ENCODE measurements at regions not wholly inside any gene's neighbourhood (a gene's known extent, or its start where the extent isn't known, plus 50 kb on each side); places are given as distances from the start of the nearest gene placed in this dataset.

- no peaks in the 10 kb centered on the region for H3K36me3 ChIP-seq (replicated peaks; ENCODE audit: insufficient read depth, low read depth)
- H3K27ac ChIP-seq = no peak overlapping the region
- peaks cover 3% of the 10 kb centered on the region for H3K4me1 ChIP-seq (ENCODE audit: insufficient read depth)
- H2AFZ ChIP-seq = no peak overlapping the region
- no peaks in the 10 kb centered on the region for H3K79me2 ChIP-seq
- no peaks in the 10 kb centered on the region for H4K20me1 ChIP-seq (ENCODE audit: insufficient read depth, poor library complexity, severe bottlenecking)
- H3K4me3 ChIP-seq = no peak overlapping the region
- H3K9me2 ChIP-seq (replicated peaks; ENCODE audit: insufficient read depth) = no peaks in the 10 kb centered on the region
- TF ChIP-seq EZH2phosphoT487 (IDR thresholded peaks at IDR 0.05; ENCODE audit: low read depth, severe bottlenecking, unreplicated experiment) (no peak), EZH2 (IDR thresholded peaks at IDR 0.05; ENCODE audit: borderline replicate concordance) (no peak), CTCF (IDR thresholded peaks at IDR 0.05; ENCODE audit: poor library complexity) (no peak)
- no peak overlapping the region for H3K4me2 ChIP-seq
- H3K9me3 ChIP-seq (ENCODE audit: low read depth) = no peaks in the 10 kb centered on the region
- DNase-seq (ENCODE audit: low spot score) = no peak
- no peaks in the 10 kb centered on the region for H3K27me3 ChIP-seq
- 70% methylated on average over 5 of the region's 5 CpGs for WGBS (ENCODE audit: low lambda C conversion rate, missing lambda C conversion rate)
These were observed 56.8 kb upstream of the GTF3A start for GRCh38 chr13:27367570-27367969.

- no peaks in the 10 kb centered on the region for H3K27me3 ChIP-seq
- H3K4me3 ChIP-seq = no peak overlapping the region
- H2AFZ ChIP-seq = no peak overlapping the region
- DNase-seq (ENCODE audit: low spot score) = no peak
- no peak overlapping the region for H3K27ac ChIP-seq
- TF ChIP-seq EZH2phosphoT487 (IDR thresholded peaks at IDR 0.05; ENCODE audit: low read depth, severe bottlenecking, unreplicated experiment) (no peak), EZH2 (IDR thresholded peaks at IDR 0.05; ENCODE audit: borderline replicate concordance) (no peak), CTCF (IDR thresholded peaks at IDR 0.05; ENCODE audit: poor library complexity) (no peak)
- WGBS (ENCODE audit: low lambda C conversion rate, missing lambda C conversion rate) = 96% methylated on average over 12 of the region's 12 CpGs
- no peaks in the 10 kb centered on the region for H3K79me2 ChIP-seq
- H3K36me3 ChIP-seq (replicated peaks; ENCODE audit: insufficient read depth, low read depth) = no peaks in the 10 kb centered on the region
- peaks cover 3% of the 10 kb centered on the region for H3K4me1 ChIP-seq (ENCODE audit: insufficient read depth)
- H3K4me2 ChIP-seq = no peak overlapping the region
- H3K9me2 ChIP-seq (replicated peaks; ENCODE audit: insufficient read depth) = no peaks in the 10 kb centered on the region
- H4K20me1 ChIP-seq (ENCODE audit: insufficient read depth, poor library complexity, severe bottlenecking) = no peaks in the 10 kb centered on the region
- H3K9me3 ChIP-seq (ENCODE audit: low read depth) = no peaks in the 10 kb centered on the region
These were observed 54.0 kb upstream of the GTF3A start for GRCh38 chr13:27370305-27370872.

GRCh38 chr13:27371932-27372331 is 52.5 kb upstream of the GTF3A start:
- Histone ChIP-seq H3K27ac (no peak overlapping the region), H2AFZ (no peak overlapping the region), H3K9me2 (replicated peaks; ENCODE audit: insufficient read depth) (no peaks in the 10 kb centered on the region), H4K20me1 (ENCODE audit: insufficient read depth, poor library complexity, severe bottlenecking) (no peaks in the 10 kb centered on the region), H3K9me3 (ENCODE audit: low read depth) (no peaks in the 10 kb centered on the region), H3K79me2 (no peaks in the 10 kb centered on the region), H3K36me3 (replicated peaks; ENCODE audit: insufficient read depth, low read depth) (no peaks in the 10 kb centered on the region), H3K27me3 (no peaks in the 10 kb centered on the region), H3K4me3 (no peak overlapping the region), H3K4me2 (no peak overlapping the region), H3K4me1 (ENCODE audit: insufficient read depth) (peaks cover 3% of the 10 kb centered on the region)
- WGBS (ENCODE audit: low lambda C conversion rate, missing lambda C conversion rate) = 89% methylated on average over 4 of the region's 5 CpGs
- DNase-seq (ENCODE audit: low spot score) = no peak
- TF ChIP-seq EZH2 (IDR thresholded peaks at IDR 0.05; ENCODE audit: borderline replicate concordance) (no peak), CTCF (IDR thresholded peaks at IDR 0.05; ENCODE audit: poor library complexity) (no peak), EZH2phosphoT487 (IDR thresholded peaks at IDR 0.05; ENCODE audit: low read depth, severe bottlenecking, unreplicated experiment) (no peak)

Measured in hepatocyte (in vitro differentiated cells).